GM12865 (cell line): ENCODE measurements at regions not wholly inside any gene's neighbourhood (a gene's known extent, or its start where the extent isn't known, plus 50 kb on each side); places are given as distances from the start of the nearest gene placed in this dataset.

Experiments used
- DNase-seq: peaks from one replicate; pipeline ENCODE4 v3.0.0; 2010; ENCODE audit warnings: low read depth
- H3K4me3 ChIP-seq: 2 replicates; pipeline ENCODE4 v1.5.1; 2011; ENCODE audit warnings: mild to moderate bottlenecking, low read depth, low read length, control low read depth
- CTCF ChIP-seq: IDR thresholded peaks from 2 replicates; pipeline ENCODE4 v1.5.1; 2011; ENCODE audit warnings: low read length, control low read depth, low read depth, inconsistent platforms; ENCODE audit not compliant: insufficient read depth; ENCODE audit errors: missing control alignments

GRCh38 chr15:25972141-25972675, 109.1 kb upstream of the ATP10A start:
- H3K4me3 ChIP-seq: no peak overlapping the region
- no peak for TF ChIP-seq CTCF
- no peak for DNase-seq

GRCh38 chr15:25971053-25971452, 107.9 kb upstream of the ATP10A start:
- TF ChIP-seq CTCF: no peak
- no peak for DNase-seq
- H3K4me3 ChIP-seq: no peak overlapping the region

GRCh38 chr15:25969886-25970285, 106.8 kb upstream of the ATP10A start:
- DNase-seq: no peak
- no peak overlapping the region for H3K4me3 ChIP-seq
- TF ChIP-seq CTCF: no peak

- H3K4me3 ChIP-seq: no peak overlapping the region
- DNase-seq: no peak
- no peak for TF ChIP-seq CTCF
Measured at GRCh38 chr15:25967116-25967515, 104.0 kb upstream of the ATP10A start.

GRCh38 chr15:25965326-25965725, 102.2 kb upstream of the ATP10A start:
- no peak for DNase-seq
- no peak overlapping the region for H3K4me3 ChIP-seq
- no peak for TF ChIP-seq CTCF

- no peak for TF ChIP-seq CTCF
- H3K4me3 ChIP-seq: no peak overlapping the region
- DNase-seq: no peak
Measured at GRCh38 chr15:25960273-25960672, 97.1 kb upstream of the ATP10A start.

GRCh38 chr15:25959100-25959499, 96.0 kb upstream of the ATP10A start:
- TF ChIP-seq CTCF: no peak
- no peak overlapping the region for H3K4me3 ChIP-seq
- no peak for DNase-seq
